ENCODE measurements at regions not wholly inside any gene's neighbourhood (a gene's known extent, or its start where the extent isn't known, plus 50 kb on each side); places are given as distances from the start of the nearest gene placed in this dataset.
"Not testable (repeated sequence)": the region's sequence is repeated elsewhere in the genome, so short reads cannot be mapped to it uniquely, and the experiment has no call there.

DNA sequence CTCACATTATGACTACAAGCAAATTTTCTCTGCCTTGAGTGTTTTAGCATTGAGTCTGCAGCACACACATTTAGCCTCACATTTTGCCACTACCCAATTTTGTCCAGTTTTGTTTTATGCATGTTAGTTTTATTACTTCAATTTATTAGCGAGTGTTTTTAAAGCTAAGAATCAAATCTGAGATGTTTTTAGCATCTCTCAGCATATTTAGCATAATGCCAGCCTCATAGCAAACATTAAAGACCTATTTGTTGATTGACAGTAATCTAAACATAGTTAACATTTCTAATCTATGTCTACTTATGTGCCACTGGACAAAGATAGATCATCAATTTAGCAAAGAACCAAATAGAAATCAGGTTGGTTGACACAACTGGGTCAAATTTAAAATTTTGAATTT, 94.1 kb upstream of the NXPH2 start:
- no peak overlapping the region for H3K4me3 ChIP-seq (ENCODE audit: low read depth, low read length)
- TF ChIP-seq CTCF (IDR thresholded peaks at IDR 0.05; ENCODE audit: borderline replicate concordance, insufficient read depth, low read depth, low read length), result no peak

GRCh38 chr2:138872116-138872515, 91.9 kb upstream of the NXPH2 start:
- not testable (repeated sequence) for H3K4me3 ChIP-seq (ENCODE audit: low read depth, low read length)

GRCh38 chr2:138871312-138871711, 91.1 kb upstream of the NXPH2 start:
- TF ChIP-seq CTCF (IDR thresholded peaks at IDR 0.05; ENCODE audit: borderline replicate concordance, insufficient read depth, low read depth, low read length), result no peak
- no peak overlapping the region for H3K4me3 ChIP-seq (ENCODE audit: low read depth, low read length)

DNA sequence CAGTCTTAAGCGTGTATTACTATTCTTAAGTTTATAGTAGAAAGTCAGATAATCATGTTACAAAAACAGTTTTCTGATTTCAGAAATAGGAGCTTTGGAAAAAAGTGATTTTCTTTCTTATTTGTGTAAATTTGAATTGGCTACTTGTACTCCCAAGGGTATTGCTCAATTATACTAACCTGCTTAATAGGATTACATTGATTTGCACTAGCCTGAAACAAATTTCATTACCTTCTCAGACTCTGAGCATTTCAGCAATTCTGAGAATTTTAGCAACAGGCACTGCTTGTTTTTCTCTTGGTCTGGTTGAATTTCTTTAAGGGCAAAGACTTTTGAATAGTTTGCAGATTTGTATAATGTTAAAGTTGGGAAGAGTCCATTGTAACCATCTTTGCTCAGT, 87.2 kb upstream of the NXPH2 start:
- no peak overlapping the region for H3K4me3 ChIP-seq (ENCODE audit: low read depth, low read length)
- no peak for TF ChIP-seq CTCF (IDR thresholded peaks at IDR 0.05; ENCODE audit: borderline replicate concordance, insufficient read depth, low read depth, low read length)

DNA sequence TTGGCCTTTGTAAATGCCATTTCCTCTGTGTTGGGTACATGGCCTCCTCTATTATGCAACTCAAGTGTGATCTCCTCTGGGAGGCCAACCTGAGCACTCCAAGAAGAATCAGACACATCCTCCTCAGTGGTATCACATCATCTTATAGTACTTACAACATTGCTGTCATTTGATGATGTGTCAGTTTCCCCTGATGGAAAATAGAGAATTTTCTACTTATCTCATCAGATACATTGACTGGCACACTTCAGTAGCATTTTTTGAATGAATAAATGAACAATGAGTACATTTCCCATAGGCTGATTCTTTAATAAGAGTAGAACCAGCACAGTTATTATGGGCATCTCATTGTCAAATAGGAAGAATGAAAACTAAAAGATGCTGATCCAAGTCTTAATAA, 86.6 kb upstream of the NXPH2 start:
- H3K4me3 ChIP-seq (ENCODE audit: low read depth, low read length), result no peak overlapping the region
- no peak for TF ChIP-seq CTCF (IDR thresholded peaks at IDR 0.05; ENCODE audit: borderline replicate concordance, insufficient read depth, low read depth, low read length)

DNA sequence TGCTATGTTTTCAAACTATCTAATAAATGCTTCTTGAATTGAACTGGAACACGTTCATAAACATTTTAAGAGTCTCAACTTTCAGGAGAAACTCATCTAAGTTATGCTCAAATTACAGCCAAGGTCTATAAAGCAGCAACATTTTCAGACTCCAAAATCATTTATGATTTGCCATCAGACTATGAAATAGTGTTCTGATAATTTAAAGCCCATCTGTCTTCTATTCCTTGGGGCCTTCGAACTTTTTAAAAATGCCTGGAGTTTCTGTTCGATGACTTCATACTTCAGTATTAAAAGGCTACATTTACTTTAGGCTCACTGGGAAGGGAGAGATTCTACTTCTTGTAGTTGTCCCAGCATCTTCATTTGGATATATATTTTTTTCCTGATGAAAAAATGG, 73.6 kb upstream of the NXPH2 start:
- TF ChIP-seq CTCF (IDR thresholded peaks at IDR 0.05; ENCODE audit: borderline replicate concordance, insufficient read depth, low read depth, low read length), result no peak

DNA sequence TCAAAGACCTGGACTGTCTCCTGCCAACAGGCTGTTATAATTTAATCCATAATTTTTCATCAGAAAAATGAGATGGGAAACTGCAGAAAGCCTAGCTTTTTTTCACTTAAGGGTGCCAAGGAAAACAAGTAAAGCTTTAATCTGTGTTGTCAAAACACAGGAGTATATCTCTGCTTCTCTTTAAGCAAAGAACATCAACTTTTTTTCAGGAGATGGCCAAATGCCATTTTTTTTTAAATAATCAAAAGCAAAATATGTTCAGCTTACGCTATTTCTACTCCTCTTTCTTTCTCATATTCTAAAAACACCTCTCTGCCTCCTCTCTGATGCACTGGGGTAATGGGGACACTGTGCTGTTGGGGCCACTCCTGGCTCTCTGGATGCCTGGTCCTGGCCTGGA, 73.1 kb upstream of the NXPH2 start:
- no peak for TF ChIP-seq CTCF (IDR thresholded peaks at IDR 0.05; ENCODE audit: borderline replicate concordance, insufficient read depth, low read depth, low read length)
- no peak overlapping the region for H3K4me3 ChIP-seq (ENCODE audit: low read depth, low read length)

More for the DNA sequence above, 73.6 kb upstream of the NXPH2 start:
- H3K4me3 ChIP-seq (ENCODE audit: low read depth, low read length), result no peak overlapping the region

GRCh38 chr2:138846216-138846821, 66.1 kb upstream of the NXPH2 start:
- no peak overlapping the region for H3K4me3 ChIP-seq (ENCODE audit: low read depth, low read length)
- peak; percentile 45; the same call in 1 of the 2 replicates for TF ChIP-seq CTCF (IDR thresholded peaks at IDR 0.05; ENCODE audit: borderline replicate concordance, insufficient read depth, low read depth, low read length)

Data from GM12875 (cell line).